CD4-positive, CD25-positive, alpha-beta regulatory T cell (primary cell): ENCODE measurements at regions not wholly inside any gene's neighbourhood (a gene's known extent, or its start where the extent isn't known, plus 50 kb on each side); places are given as distances from the start of the nearest gene placed in this dataset.
A peak's percentile ranks its signal among the peaks of the same experiment; 100 is the strongest.

Experiments used
- ATAC-seq, 2 donors: fragments of 150-1000 bp; cut with Tn5 transposase; one replicate each; pipeline ENCODE4 v1.10.0; 2021; ENCODE audit warnings: low read depth in 2 of 2, moderate number of reproducible peaks in 2 of 2, moderate library complexity in 1 of 2
- DNase-seq, 3 donors: peaks; one replicate each; pipeline versions ENCODE4 v3.0.0 to v3.0.0-alpha.2; 2012 to 2022; ENCODE audit warnings: mixed read lengths in 1 of 3
- H3K27ac ChIP-seq: one replicate; pipeline ENCODE4 v1.7.0; 2013; ENCODE audit warnings: mild to moderate bottlenecking, low read length; ENCODE audit not compliant: insufficient read depth, poor library complexity, severe bottlenecking
- H3K27me3 ChIP-seq: one replicate; pipeline ENCODE4 v1.7.0; 2013; ENCODE audit warnings: low read length; ENCODE audit not compliant: control insufficient read depth, insufficient read depth
- H3K36me3 ChIP-seq: one replicate; pipeline ENCODE4 v1.7.0; 2013; ENCODE audit warnings: mild to moderate bottlenecking, low read length, moderate library complexity; ENCODE audit not compliant: control insufficient read depth, insufficient read depth
- H3K4me1 ChIP-seq: 2 replicates; pipeline ENCODE4 v1.7.0; 2013; ENCODE audit warnings: mild to moderate bottlenecking, low read length; ENCODE audit not compliant: insufficient read depth, control insufficient read depth, poor library complexity, severe bottlenecking
- H3K4me3 ChIP-seq: one replicate; pipeline ENCODE4 v1.7.0; 2013; ENCODE audit warnings: low read depth, mild to moderate bottlenecking, low read length, moderate library complexity
- H3K9me3 ChIP-seq, 2 experiments: 1 replicate in 1 of 2; 2 replicates in 1 of 2; pipeline ENCODE4 v1.7.0; 2013; ENCODE audit warnings: low read length in 2 of 2, mild to moderate bottlenecking in 1 of 2, moderate library complexity in 1 of 2; ENCODE audit not compliant: control insufficient read depth in 2 of 2
- H3K27ac Mint-ChIP-seq, 3 donors: one replicate each; pipeline ENCODE4 v1.8.0; 2020 to 2022; ENCODE audit warnings: mild to moderate bottlenecking in 3 of 3, mixed read lengths in 3 of 3, moderate library complexity in 2 of 3
- H3K27me3 Mint-ChIP-seq: one replicate; pipeline ENCODE4 v1.8.0; 2022; ENCODE audit warnings: mild to moderate bottlenecking, mixed read lengths
- H3K36me3 Mint-ChIP-seq: one replicate; pipeline ENCODE4 v1.8.0; 2020; ENCODE audit warnings: mixed read lengths
- H3K4me1 Mint-ChIP-seq, 4 donors: one replicate each; pipeline ENCODE4 v1.8.0; 2020 to 2022; ENCODE audit warnings: mixed read lengths in 4 of 4, mild to moderate bottlenecking in 1 of 4
- H3K4me3 Mint-ChIP-seq, 4 donors: one replicate each; pipeline ENCODE4 v1.8.0; 2020 to 2022; ENCODE audit warnings: mild to moderate bottlenecking in 4 of 4, mixed read lengths in 4 of 4, moderate library complexity in 3 of 4
- H3K9me3 Mint-ChIP-seq, 7 donors: one replicate each; pipeline ENCODE4 v1.8.0; 2020 to 2022; ENCODE audit warnings: mixed read lengths in 7 of 7, mild to moderate bottlenecking in 3 of 7, moderate library complexity in 2 of 7

DNA sequence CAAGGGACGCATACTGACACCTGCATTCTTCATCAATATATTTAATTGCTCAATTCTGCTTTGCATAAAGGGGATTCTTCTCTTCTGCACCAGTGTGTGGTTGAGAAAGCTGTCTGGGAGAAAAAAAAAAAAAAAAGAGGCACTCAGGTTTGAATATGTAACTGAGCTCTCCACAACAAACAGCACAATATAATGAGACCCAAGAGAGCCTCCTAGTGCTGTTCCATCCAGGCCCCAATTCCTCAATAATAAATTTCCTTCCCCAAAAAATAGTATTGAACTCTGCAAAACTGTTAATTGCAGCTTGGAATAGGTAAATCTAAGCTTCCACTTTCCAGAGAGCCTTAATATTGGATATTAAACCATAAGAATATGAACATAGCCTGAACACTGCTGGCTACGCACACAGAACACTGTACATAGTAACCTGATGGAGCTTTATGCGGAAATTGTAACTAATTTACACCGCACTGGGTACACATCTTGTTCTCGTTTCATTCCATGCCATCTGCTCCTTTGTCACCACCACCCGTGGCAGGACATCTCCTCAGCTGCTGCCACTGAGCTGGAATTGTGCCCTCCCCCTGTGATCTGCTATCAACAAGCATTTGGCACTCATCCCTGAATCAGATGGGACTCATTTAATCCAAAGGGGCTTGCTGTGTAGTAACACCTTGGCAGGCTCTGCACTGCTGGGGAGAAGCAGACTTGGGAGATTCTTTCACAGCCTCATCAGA, 272.0 kb downstream of the HHIPL2 start:
- H3K27ac Mint-ChIP-seq = no peak overlapping the region
- H3K27ac ChIP-seq = no peak overlapping the region
- no peak for ATAC-seq

DNA sequence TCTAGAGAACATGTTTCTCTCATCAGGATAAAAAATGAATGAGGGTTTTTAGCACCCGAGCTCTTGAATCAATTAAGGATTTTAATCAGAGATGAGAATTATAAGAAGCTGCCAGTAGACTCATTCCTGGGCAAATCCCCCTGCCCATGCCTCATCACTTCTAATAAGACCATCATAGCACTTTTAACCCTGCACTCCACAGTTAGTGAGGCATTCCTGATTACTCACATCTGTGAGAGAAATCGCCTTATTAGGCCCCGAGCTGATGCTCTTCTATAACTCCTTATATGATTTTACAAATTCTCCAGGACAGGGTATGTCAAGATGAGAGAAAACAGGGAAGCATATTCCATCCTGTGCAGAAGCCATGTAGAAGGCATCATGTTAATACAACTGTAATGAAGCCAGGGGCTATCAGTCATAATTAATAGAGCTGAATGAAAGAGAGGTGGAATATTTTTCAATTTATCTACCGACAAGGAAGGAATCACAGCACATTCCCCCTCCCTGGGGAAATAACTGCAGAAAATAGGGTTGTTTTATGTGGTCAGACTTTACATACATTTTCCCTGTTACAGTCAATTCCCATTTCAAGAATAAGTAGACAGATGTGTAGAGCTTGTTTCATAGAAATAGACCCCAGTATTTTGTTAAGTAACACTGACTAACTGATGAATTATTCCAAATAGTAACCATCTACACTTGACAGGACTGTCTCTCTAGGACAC, 272.7 kb downstream of the HHIPL2 start:
- H3K36me3 ChIP-seq = no peaks in the 10 kb centered on the region
- no peak overlapping the region for H3K4me3 Mint-ChIP-seq
- no peaks in the 10 kb centered on the region for H3K9me3 ChIP-seq
- H3K27ac Mint-ChIP-seq = no peak overlapping the region
- H3K4me1 ChIP-seq = no peaks in the 10 kb centered on the region
- no peak for DNase-seq
- H3K27me3 Mint-ChIP-seq = no peaks in the 10 kb centered on the region
- H3K27me3 ChIP-seq = no peaks in the 10 kb centered on the region
- H3K4me1 Mint-ChIP-seq = no peaks in the 10 kb centered on the region
- no peak overlapping the region for H3K27ac ChIP-seq
- ATAC-seq = no peak
- H3K4me3 ChIP-seq = no peak overlapping the region
- H3K9me3 Mint-ChIP-seq = peaks cover 0 to 3% (median 0%) of the 10 kb centered on the region in 7 donors
- no peaks in the 10 kb centered on the region for H3K36me3 Mint-ChIP-seq

More for the DNA sequence above, 272.0 kb downstream of the HHIPL2 start:
- Mint-ChIP-seq H3K27me3 (no peaks in the 10 kb centered on the region), H3K36me3 (no peaks in the 10 kb centered on the region), H3K4me3 (no peak overlapping the region), H3K4me1 (no peaks in the 10 kb centered on the region), H3K9me3 (peaks cover 0 to 3% (median 0%) of the 10 kb centered on the region in 7 donors)
- no peaks in the 10 kb centered on the region for H3K27me3 ChIP-seq
- no peaks in the 10 kb centered on the region for H3K36me3 ChIP-seq
- H3K9me3 ChIP-seq = no peaks in the 10 kb centered on the region
- no peaks in the 10 kb centered on the region for H3K4me1 ChIP-seq
- DNase-seq = no peak
- no peak overlapping the region for H3K4me3 ChIP-seq

DNA sequence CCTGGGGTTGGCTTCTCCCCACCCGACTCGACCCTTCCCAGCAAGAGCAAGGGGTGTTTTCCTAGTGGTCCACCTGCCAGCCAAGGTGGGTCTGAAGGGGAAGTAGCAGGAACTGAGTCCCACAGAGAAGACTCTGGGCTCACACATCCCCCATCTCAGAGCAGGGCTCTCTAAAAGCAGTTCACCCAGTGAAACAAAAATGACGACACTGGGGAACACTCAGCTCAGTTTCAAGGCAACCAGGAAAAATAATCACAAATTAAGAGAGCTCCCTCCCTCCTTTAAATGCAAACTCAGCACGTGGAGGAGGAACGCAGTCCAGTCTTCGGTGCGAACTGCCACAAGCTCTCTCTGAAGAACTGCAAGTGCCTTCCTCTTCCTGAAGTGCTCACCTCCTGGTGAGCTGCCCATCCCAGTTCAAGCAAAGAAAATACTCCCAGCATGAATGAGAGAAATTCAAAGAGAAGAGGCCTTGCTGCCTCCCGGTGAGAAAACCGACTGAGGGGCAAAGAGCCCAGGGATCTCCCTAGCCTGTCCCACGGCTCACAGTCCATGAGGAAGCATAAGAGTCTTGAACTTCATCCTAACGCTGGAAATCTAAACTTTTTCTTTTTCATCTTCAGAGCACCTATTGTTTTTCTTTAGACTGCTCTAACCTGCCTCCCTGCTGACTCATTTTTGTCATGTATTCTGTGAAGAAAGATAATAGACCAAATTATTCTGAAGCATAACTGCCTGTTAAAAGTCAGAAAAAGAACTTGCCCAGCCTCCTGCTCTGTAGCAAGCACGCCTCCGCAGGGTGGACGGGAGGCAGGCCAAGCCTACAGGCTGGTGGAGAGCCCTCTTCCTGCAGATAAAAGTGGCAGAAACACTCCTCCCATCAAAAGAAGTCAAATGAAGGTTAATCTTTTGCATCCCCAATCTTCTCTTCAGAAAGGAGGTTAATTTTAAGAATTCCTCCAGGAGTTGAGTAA, 281.4 kb downstream of the HHIPL2 start:
- Histone ChIP-seq H3K4me3 (no peak overlapping the region), H3K4me1 (no peaks in the 10 kb centered on the region), H3K9me3 (no peaks in the 10 kb centered on the region), H3K36me3 (no peaks in the 10 kb centered on the region), H3K27ac (no peak overlapping the region), H3K27me3 (no peaks in the 10 kb centered on the region)
- DNase-seq (no peak), ATAC-seq (no peak)
- Mint-ChIP-seq H3K27ac (no peak overlapping the region), H3K27me3 (peaks cover 6% of the 10 kb centered on the region), H3K9me3 (no peaks in the 10 kb centered on the region), H3K4me1 (peaks cover 0 to 4% (median 0%) of the 10 kb centered on the region in 4 donors), H3K4me3 (no peak overlapping the region), H3K36me3 (no peaks in the 10 kb centered on the region)

DNA sequence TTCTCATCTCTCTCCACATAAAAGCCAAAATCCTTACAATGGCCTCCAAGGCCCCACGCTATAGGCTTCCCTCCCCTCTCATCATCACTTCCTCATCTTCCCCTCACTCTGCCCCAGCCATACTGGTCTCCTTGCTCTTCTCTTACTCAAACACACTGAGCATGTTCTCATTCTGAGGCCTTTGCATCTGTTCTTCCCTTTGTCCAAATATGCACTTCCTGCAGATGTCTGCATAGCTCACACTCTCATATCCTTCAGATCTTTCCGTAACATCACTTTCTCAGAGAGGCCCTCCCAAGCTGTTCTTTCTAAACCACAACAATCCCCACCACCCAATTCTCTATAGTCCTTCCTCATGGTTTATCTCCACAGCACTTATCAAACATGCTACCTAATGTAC, 284.1 kb downstream of the HHIPL2 start:
- H3K36me3 ChIP-seq = no peaks in the 10 kb centered on the region
- peak in 1 of 3 donors; percentile 4 for DNase-seq
- H3K4me3 ChIP-seq = no peak overlapping the region
- no peaks in the 10 kb centered on the region for H3K9me3 ChIP-seq
- H3K27me3 ChIP-seq = no peaks in the 10 kb centered on the region
- Mint-ChIP-seq H3K9me3 (no peaks in the 10 kb centered on the region), H3K27ac (no peak overlapping the region), H3K27me3 (no peaks in the 10 kb centered on the region), H3K36me3 (no peaks in the 10 kb centered on the region), H3K4me3 (no peak overlapping the region), H3K4me1 (peaks cover 0 to 4% (median 0%) of the 10 kb centered on the region in 4 donors)
- ATAC-seq = peak in 1 of 2 donors; percentile 40
- H3K27ac ChIP-seq = no peak overlapping the region
- no peaks in the 10 kb centered on the region for H3K4me1 ChIP-seq

DNA sequence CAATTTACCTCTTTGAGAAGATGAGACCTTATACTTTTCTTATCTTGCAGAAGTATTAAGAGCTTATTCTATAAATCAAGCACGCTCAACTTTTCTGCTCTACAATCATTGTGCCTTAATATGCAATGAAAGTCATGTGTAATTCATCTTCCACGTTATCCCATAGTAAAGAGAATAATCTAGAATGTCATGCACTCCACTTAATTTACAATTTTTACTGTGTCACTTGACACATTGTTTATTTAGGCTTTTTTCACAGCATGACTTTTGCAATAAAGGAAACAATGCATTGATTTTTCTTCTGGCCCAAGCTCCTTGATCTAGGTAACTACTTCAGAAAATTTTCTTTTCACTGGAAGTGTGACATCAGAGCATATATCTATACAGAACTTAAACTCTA, 290.9 kb downstream of the HHIPL2 start:
- Mint-ChIP-seq H3K9me3 (peaks cover 0 to 4% (median 0%) of the 10 kb centered on the region in 7 donors), H3K27me3 (no peaks in the 10 kb centered on the region), H3K36me3 (no peaks in the 10 kb centered on the region), H3K27ac (no peak overlapping the region), H3K4me3 (no peak overlapping the region), H3K4me1 (peaks cover 0 to under 1% (median 0%) of the 10 kb centered on the region in 4 donors)
- H3K27ac ChIP-seq = no peak overlapping the region
- H3K36me3 ChIP-seq = no peaks in the 10 kb centered on the region
- no peaks in the 10 kb centered on the region for H3K9me3 ChIP-seq
- no peaks in the 10 kb centered on the region for H3K27me3 ChIP-seq
- ATAC-seq (no peak), DNase-seq (no peak)
- no peak overlapping the region for H3K4me3 ChIP-seq
- no peaks in the 10 kb centered on the region for H3K4me1 ChIP-seq

DNA sequence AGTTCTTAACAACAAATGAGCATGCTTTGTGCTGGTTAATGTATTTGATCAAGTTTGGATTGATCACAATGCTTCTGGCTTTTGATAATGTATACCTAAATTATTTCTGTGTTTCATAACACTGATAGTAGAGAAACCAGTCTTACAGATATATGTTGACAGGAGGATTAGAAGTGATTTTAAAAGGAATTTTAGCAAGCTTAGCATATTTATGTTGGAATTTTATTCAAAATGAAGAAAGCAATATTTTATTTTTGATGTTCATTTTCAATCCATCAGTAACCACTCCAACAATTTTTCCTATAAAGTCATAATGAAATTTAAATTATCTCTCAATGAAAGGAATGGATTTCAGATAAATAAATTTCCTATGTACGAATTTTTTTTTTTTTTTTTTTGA, 291.8 kb downstream of the HHIPL2 start:
- H3K4me1 Mint-ChIP-seq = peaks cover 0 to 4% (median 0%) of the 10 kb centered on the region in 4 donors

DNA sequence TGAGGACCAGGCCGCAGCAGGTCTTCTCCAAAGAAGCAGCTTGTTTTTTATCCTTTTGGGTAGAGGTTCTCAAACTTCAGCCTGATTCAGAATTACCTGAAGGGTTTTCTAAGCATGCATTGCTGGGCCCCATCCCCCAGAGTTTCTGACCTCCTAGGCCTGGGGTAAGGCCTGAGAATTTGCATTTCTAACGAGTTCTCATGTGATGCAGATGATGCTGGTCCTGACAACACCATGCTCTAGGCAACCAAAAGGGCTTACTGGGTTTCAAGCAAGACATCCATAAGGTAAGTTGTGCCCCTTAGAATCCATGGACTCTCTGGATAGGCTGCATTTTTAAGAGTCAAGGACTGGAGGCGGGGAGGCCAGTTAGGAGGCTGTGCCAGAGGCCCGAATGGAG, 295.1 kb downstream of the HHIPL2 start:
- H3K27ac Mint-ChIP-seq = no peak overlapping the region
- no peak overlapping the region for H3K4me3 ChIP-seq
- peaks cover 0 to 4% (median 2%) of the 10 kb centered on the region in 4 donors for H3K4me1 Mint-ChIP-seq
- H3K9me3 Mint-ChIP-seq = peaks cover 0 to 4% (median 2%) of the 10 kb centered on the region in 7 donors
- no peaks in the 10 kb centered on the region for H3K4me1 ChIP-seq
- no peaks in the 10 kb centered on the region for H3K36me3 ChIP-seq
- no peaks in the 10 kb centered on the region for H3K27me3 Mint-ChIP-seq
- ATAC-seq (no peak), DNase-seq (no peak)
- no peak overlapping the region for H3K27ac ChIP-seq
- H3K4me3 Mint-ChIP-seq = no peak overlapping the region
- no peaks in the 10 kb centered on the region for H3K36me3 Mint-ChIP-seq
- no peaks in the 10 kb centered on the region for H3K9me3 ChIP-seq
- H3K27me3 ChIP-seq = no peaks in the 10 kb centered on the region

More for the DNA sequence above, 291.8 kb downstream of the HHIPL2 start:
- DNase-seq = no peak
- H3K27ac ChIP-seq = no peak overlapping the region
- Mint-ChIP-seq H3K36me3 (no peaks in the 10 kb centered on the region), H3K27me3 (no peaks in the 10 kb centered on the region), H3K4me3 (no peak overlapping the region), H3K9me3 (peaks cover 0 to 4% (median 2%) of the 10 kb centered on the region in 7 donors), H3K27ac (no peak overlapping the region)
- no peaks in the 10 kb centered on the region for H3K4me1 ChIP-seq
- H3K9me3 ChIP-seq = no peaks in the 10 kb centered on the region
- H3K27me3 ChIP-seq = no peaks in the 10 kb centered on the region
- no peaks in the 10 kb centered on the region for H3K36me3 ChIP-seq
- no peak overlapping the region for H3K4me3 ChIP-seq
- ATAC-seq = no peak
